Neural cell (in vitro differentiated cells): ENCODE measurements at regions not wholly inside any gene's neighbourhood (a gene's known extent, or its start where the extent isn't known, plus 50 kb on each side); places are given as distances from the start of the nearest gene placed in this dataset.

Experiments used
- H2AFZ ChIP-seq: fragments of 200-600, 300-800 bp; sonication (generic), shearing (Covaris generic); 2 replicates; pipeline ENCODE4 v1.6.0; 2014; ENCODE audit warnings: low read depth, mild to moderate bottlenecking, antibody characterized with exemption, low read length, moderate library complexity
- H3F3A ChIP-seq: fragments of 200-600 bp; shearing (Covaris generic); 2 replicates; pipeline ENCODE4 v1.6.1; 2016; ENCODE audit warnings: mild to moderate bottlenecking, moderate library complexity, mixed read lengths, antibody characterized with exemption, low read length; ENCODE audit not compliant: insufficient read depth, poor library complexity, severe bottlenecking
- H3K27ac ChIP-seq: fragments of 200-600, 300-800 bp; sonication (generic), shearing (Covaris generic); 2 replicates; pipeline ENCODE4 v1.5.1; 2014; ENCODE audit warnings: mild to moderate bottlenecking, low read length, moderate library complexity
- H3K27me3 ChIP-seq: fragments of 300-800, 200-600 bp; sonication (generic), shearing (Covaris generic); 2 replicates; pipeline ENCODE4 v1.6.0; 2014; ENCODE audit warnings: mild to moderate bottlenecking, low read depth, low read length, moderate library complexity; ENCODE audit not compliant: insufficient read depth
- H3K36me3 ChIP-seq: fragments of 300-800, 200-600 bp; sonication (generic), shearing (Covaris generic); 2 replicates; pipeline ENCODE4 v1.5.1; 2014; ENCODE audit warnings: mild to moderate bottlenecking, antibody characterized with exemption, low read length, moderate library complexity; ENCODE audit not compliant: insufficient read depth
- H3K4me2 ChIP-seq: fragments of 300-800, 200-600 bp; sonication (generic), shearing (Covaris generic); 2 replicates; pipeline ENCODE4 v1.6.0; 2014; ENCODE audit warnings: mild to moderate bottlenecking, low read length
- H3K4me3 ChIP-seq: fragments of 300-800, 200-600 bp; sonication (generic), shearing (Covaris generic); 2 replicates; pipeline ENCODE4 v1.5.1; 2014; ENCODE audit warnings: mild to moderate bottlenecking, low read length, moderate library complexity
- H3K79me2 ChIP-seq: fragments of 200-600 bp; shearing (Covaris generic); replicated peaks from 2 replicates; pipeline ENCODE4 v1.6.0; 2014; ENCODE audit warnings: mild to moderate bottlenecking, low read length, moderate library complexity; ENCODE audit not compliant: insufficient read depth
- H3K9ac ChIP-seq: fragments of 300-800, 200-600 bp; sonication (generic), shearing (Covaris generic); 2 replicates; pipeline ENCODE4 v1.6.1; 2016; ENCODE audit warnings: mild to moderate bottlenecking, low read length, mixed read lengths
- H3K9me2 ChIP-seq: fragments of 200-600 bp; shearing (Covaris generic); 2 replicates; pipeline ENCODE4 v1.6.1; 2016; ENCODE audit warnings: mild to moderate bottlenecking, low read length, mixed read lengths; ENCODE audit not compliant: insufficient read depth
- H3K9me3 ChIP-seq: fragments of 200-600, 300-800 bp; sonication (generic), shearing (Covaris generic); 2 replicates; pipeline ENCODE4 v1.6.1; 2016; ENCODE audit warnings: mild to moderate bottlenecking, mixed run types, low read length, moderate library complexity, mixed read lengths
- H4K20me1 ChIP-seq: fragments of 200-600 bp; shearing (Covaris generic); 2 replicates; pipeline ENCODE4 v1.6.1; 2016; ENCODE audit warnings: mild to moderate bottlenecking, mixed run types; ENCODE audit not compliant: insufficient read depth
- CTCF ChIP-seq: fragments of 450-650 bp; IDR thresholded peaks from 2 replicates; pipeline ENCODE4 v1.5.1; 2014; ENCODE audit warnings: antibody characterized with exemption, mild to moderate bottlenecking, moderate library complexity; ENCODE audit not compliant: poor library complexity, severe bottlenecking
- EP300 ChIP-seq: fragments of 450-650 bp; conservative IDR thresholded peaks from 2 replicates; pipeline ENCODE4 v1.6.1; 2014; ENCODE audit warnings: antibody characterized with exemption, mild to moderate bottlenecking, moderate library complexity; ENCODE audit not compliant: poor library complexity, severe bottlenecking
- EZH2 ChIP-seq: fragments of 200-600, 300-800 bp; shearing (Covaris generic), sonication (generic); IDR thresholded peaks from 2 replicates; pipeline ENCODE4 v1.6.1; 2014; ENCODE audit warnings: antibody characterized with exemption, low read length, borderline replicate concordance, mild to moderate bottlenecking; ENCODE audit not compliant: insufficient read depth, poor library complexity, severe bottlenecking
- MXI1 ChIP-seq: fragments of 450-650 bp; conservative IDR thresholded peaks from 2 replicates; pipeline ENCODE4 v1.6.1; 2014; ENCODE audit warnings: antibody characterized with exemption, mild to moderate bottlenecking; ENCODE audit not compliant: poor library complexity, severe bottlenecking
- POLR2AphosphoS5 ChIP-seq: IDR thresholded peaks from 2 replicates; pipeline ENCODE4 v1.6.1; 2012
- RAD21 ChIP-seq: fragments of 450-650 bp; conservative IDR thresholded peaks from 2 replicates; pipeline ENCODE4 v1.6.1; 2014; ENCODE audit warnings: antibody characterized with exemption, mild to moderate bottlenecking, moderate library complexity
- REST ChIP-seq: IDR thresholded peaks from 2 replicates; pipeline ENCODE4 v1.6.1; 2012; ENCODE audit warnings: borderline replicate concordance
- SMC3 ChIP-seq: fragments of 450-650 bp; conservative IDR thresholded peaks from 2 replicates; pipeline ENCODE4 v1.6.1; 2014; ENCODE audit warnings: antibody characterized with exemption, mild to moderate bottlenecking, moderate library complexity; ENCODE audit not compliant: poor library complexity
- TAF1 ChIP-seq: IDR thresholded peaks from 2 replicates; pipeline ENCODE4 v1.6.1; 2012; ENCODE audit warnings: low read depth

GRCh38 chr9:31601666-31602065, 782.8 kb upstream of the ACO1 start:
- no peaks in the 10 kb centered on the region for H3K36me3 ChIP-seq
- H3K4me2 ChIP-seq = no peak overlapping the region
- H3K79me2 ChIP-seq = no peaks in the 10 kb centered on the region
- no peak for TF ChIP-seq TAF1
- TF ChIP-seq EZH2 = no peak
- no peak for TF ChIP-seq CTCF
- TF ChIP-seq REST = no peak
- TF ChIP-seq SMC3 = no peak
- no peak for TF ChIP-seq RAD21
- TF ChIP-seq POLR2AphosphoS5 = no peak
- no peak for TF ChIP-seq MXI1
- no peak for TF ChIP-seq EP300
- H3K9me3 ChIP-seq = no peaks in the 10 kb centered on the region
- H3K9me2 ChIP-seq = no peaks in the 10 kb centered on the region
- no peak overlapping the region for H3K4me3 ChIP-seq
- H2AFZ ChIP-seq = no peak overlapping the region
- H3K27me3 ChIP-seq = no peaks in the 10 kb centered on the region
- H3F3A ChIP-seq = no peaks in the 10 kb centered on the region
- H3K27ac ChIP-seq = no peak overlapping the region
- no peaks in the 10 kb centered on the region for H4K20me1 ChIP-seq
- H3K9ac ChIP-seq = no peak overlapping the region

DNA sequence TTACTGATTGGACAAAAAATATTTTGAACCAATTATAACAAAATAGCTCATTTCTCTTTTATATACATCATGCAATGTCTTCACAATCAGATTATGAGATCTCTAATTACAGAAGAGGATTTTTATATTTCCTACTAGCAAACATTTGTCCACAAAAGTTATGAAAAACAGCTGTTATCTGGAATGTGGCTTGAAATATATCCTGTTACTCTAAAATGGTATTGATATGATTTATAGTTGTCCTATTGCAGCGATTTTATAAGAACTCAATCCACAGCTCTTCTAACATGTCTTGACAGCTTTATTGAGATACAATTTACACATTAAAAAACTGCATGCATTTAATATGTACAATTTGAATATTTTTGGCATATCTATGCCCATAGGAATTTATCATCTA, 779.9 kb upstream of the ACO1 start:
- no peak for TF ChIP-seq MXI1
- TF ChIP-seq REST = no peak
- no peak for TF ChIP-seq POLR2AphosphoS5
- no peak for TF ChIP-seq RAD21
- TF ChIP-seq CTCF = no peak
- no peak for TF ChIP-seq TAF1
- no peak for TF ChIP-seq SMC3
- no peak for TF ChIP-seq EP300
- TF ChIP-seq EZH2 = no peak
- H3F3A ChIP-seq = no peaks in the 10 kb centered on the region

More for the DNA sequence above, 779.9 kb upstream of the ACO1 start:
- H3K27ac ChIP-seq = no peak overlapping the region
- no peaks in the 10 kb centered on the region for H3K79me2 ChIP-seq
- H3K4me3 ChIP-seq = no peak overlapping the region
- no peaks in the 10 kb centered on the region for H3K27me3 ChIP-seq
- no peak overlapping the region for H2AFZ ChIP-seq
- no peaks in the 10 kb centered on the region for H3K36me3 ChIP-seq
- no peak overlapping the region for H3K4me2 ChIP-seq
- H4K20me1 ChIP-seq = no peaks in the 10 kb centered on the region
- H3K9me2 ChIP-seq = no peaks in the 10 kb centered on the region
- H3K9ac ChIP-seq = no peak overlapping the region
- no peaks in the 10 kb centered on the region for H3K9me3 ChIP-seq
